ENCODE measurements at regions not wholly inside any gene's neighbourhood (a gene's known extent, or its start where the extent isn't known, plus 50 kb on each side); places are given as distances from the start of the nearest gene placed in this dataset.

DNA sequence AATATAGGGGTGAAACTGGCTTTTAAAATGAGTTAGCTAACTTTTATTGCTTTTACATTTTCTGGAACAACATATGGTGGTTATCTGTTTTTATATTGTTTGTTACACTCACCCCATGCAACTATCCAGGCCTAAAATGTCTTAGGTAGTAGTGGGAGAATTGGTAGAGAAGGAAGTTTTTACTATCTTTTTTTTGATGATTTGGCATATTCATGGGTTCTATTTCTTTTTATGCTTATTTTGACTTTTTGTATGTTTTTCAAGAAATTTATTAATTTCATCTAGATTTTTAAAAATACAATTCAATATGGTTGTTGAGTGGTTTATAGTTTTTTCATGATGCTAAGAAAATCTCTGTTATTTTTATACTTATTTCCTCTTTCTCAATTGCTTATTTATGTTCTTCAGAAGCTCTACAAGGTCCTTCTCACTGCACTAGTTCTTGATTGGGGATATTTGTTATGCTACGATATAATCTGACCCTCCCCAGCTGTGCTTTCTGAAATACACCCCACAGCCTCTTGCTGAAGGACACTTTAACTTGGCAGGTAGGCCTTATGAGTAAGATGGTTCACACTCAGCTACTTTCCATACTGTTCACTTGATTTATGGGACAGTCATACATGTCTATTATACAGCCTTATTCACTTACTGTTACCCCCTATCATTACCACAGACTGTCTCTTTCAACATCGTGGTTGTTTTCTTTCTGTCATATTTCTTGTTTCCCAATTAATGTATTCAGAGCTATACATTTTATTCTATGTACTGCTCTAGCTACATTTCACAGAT, 431.2 kb downstream of the METTL15 start:
- H3K36me3 ChIP-seq (ENCODE audit: control insufficient read depth in 5 of 5, insufficient read depth in 5 of 5, low read length in 5 of 5) = peaks cover 0 to 4% (median 0%) of the 10 kb centered on the region in 5 donors
- H3K9ac ChIP-seq (ENCODE audit: low read length in 5 of 5) = no peak overlapping the region
- H3K27me3 ChIP-seq (ENCODE audit: control insufficient read depth in 5 of 5, insufficient read depth in 4 of 5, low read length in 5 of 5) = no peaks in the 10 kb centered on the region
- H3K9me3 ChIP-seq (ENCODE audit: control insufficient read depth in 5 of 5, low read length in 5 of 5) = no peaks in the 10 kb centered on the region
- no peak overlapping the region for H3K4me3 ChIP-seq (ENCODE audit: low read depth in 1 of 5, low read length in 5 of 5)
- H3K4me1 ChIP-seq (ENCODE audit: control insufficient read depth in 5 of 5, insufficient read depth in 5 of 5, low read length in 5 of 5) = no peaks in the 10 kb centered on the region
- H3K27ac ChIP-seq (ENCODE audit: low read depth, low read length) = no peak overlapping the region

DNA sequence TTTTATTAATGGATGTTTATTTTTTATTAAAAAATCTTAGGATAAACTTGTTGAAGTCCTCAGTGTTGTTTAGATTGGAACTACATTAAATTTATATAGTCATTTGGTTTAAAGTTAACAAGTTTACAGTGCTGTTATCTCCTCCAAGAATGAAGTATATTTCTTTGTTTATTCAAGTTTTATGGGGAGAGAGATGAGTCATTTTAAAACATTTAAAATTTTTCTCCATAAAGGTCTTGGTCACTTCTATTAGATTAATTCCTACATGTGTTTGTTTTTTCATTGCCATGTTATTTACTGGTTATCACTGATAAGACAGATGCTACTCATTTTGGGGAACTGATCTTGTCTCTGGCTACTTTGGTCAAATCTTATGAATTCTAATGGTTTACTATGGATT, 429.6 kb downstream of the METTL15 start:
- no peaks in the 10 kb centered on the region for H3K36me3 ChIP-seq (ENCODE audit: control insufficient read depth in 5 of 5, insufficient read depth in 5 of 5, low read length in 5 of 5)
- H3K9me3 ChIP-seq (ENCODE audit: control insufficient read depth in 5 of 5, low read length in 5 of 5) = no peaks in the 10 kb centered on the region
- no peaks in the 10 kb centered on the region for H3K4me1 ChIP-seq (ENCODE audit: control insufficient read depth in 5 of 5, insufficient read depth in 5 of 5, low read length in 5 of 5)
- no peaks in the 10 kb centered on the region for H3K27me3 ChIP-seq (ENCODE audit: control insufficient read depth in 5 of 5, insufficient read depth in 4 of 5, low read length in 5 of 5)
- no peak overlapping the region for H3K27ac ChIP-seq (ENCODE audit: low read depth, low read length)
- no peak overlapping the region for H3K9ac ChIP-seq (ENCODE audit: low read length in 5 of 5)
- H3K4me3 ChIP-seq (ENCODE audit: low read depth in 1 of 5, low read length in 5 of 5) = no peak overlapping the region

DNA sequence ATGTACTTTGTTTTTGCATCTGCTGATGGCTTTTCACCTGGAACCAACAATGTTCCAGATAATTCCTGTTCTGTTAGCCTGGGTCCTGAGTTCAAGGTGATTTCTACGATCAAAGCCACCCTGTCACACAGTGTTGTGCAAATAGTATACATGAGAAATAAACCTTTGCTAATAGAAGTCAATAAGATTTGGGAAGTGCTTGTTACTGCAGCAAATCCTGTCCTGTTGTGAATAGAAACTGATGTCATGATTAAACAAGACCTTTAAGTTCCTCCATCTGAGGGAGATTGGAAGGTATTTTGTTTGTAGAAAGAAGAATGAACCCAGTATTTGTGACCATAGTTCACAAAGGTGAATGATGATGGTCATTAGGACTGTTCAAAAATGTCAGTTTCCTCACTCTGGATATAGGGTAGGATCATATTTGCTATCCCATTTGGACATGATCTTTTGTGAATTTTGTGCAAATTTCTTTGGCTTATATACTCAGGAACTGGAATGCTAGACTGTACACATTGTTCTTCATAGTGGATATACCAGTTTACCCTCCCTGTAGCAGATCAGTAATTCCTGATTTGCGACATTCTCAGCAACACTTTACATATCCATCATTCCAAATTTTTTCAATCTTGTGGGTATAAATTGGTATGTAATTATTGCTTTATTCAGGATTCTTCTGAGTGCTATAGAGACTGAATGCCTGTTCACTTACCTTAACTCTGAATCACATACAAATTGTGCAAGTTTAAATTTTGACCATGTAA, 428.5 kb downstream of the METTL15 start:
- no peak overlapping the region for H3K9ac ChIP-seq (ENCODE audit: low read length in 5 of 5)
- no peaks in the 10 kb centered on the region for H3K36me3 ChIP-seq (ENCODE audit: control insufficient read depth in 5 of 5, insufficient read depth in 5 of 5, low read length in 5 of 5)
- no peaks in the 10 kb centered on the region for H3K27me3 ChIP-seq (ENCODE audit: control insufficient read depth in 5 of 5, insufficient read depth in 4 of 5, low read length in 5 of 5)
- H3K4me3 ChIP-seq (ENCODE audit: low read depth in 1 of 5, low read length in 5 of 5) = no peak overlapping the region
- no peak overlapping the region for H3K27ac ChIP-seq (ENCODE audit: low read depth, low read length)
- no peaks in the 10 kb centered on the region for H3K4me1 ChIP-seq (ENCODE audit: control insufficient read depth in 5 of 5, insufficient read depth in 5 of 5, low read length in 5 of 5)
- no peaks in the 10 kb centered on the region for H3K9me3 ChIP-seq (ENCODE audit: control insufficient read depth in 5 of 5, low read length in 5 of 5)

DNA sequence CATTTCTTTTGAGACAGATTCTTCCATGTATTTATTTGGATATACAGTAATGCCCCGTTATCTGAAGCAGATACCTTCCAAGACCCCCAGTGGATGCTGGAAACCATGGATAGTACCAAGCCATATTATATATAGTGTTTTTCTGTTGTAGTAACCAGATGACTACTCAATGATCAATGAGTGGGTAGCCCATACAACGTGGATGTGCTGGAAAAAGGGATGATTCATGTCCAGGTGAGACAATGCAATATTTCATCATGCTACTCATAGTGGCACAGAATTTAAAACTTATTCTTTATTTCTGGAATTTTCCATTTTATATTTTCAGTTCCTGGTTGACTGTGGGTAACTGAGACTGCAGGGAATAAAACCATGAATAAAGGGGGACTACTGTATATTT, 427.5 kb downstream of the METTL15 start:
- Histone ChIP-seq H3K9me3 (ENCODE audit: control insufficient read depth in 5 of 5, low read length in 5 of 5) (no peaks in the 10 kb centered on the region), H3K4me1 (ENCODE audit: control insufficient read depth in 5 of 5, insufficient read depth in 5 of 5, low read length in 5 of 5) (no peaks in the 10 kb centered on the region), H3K9ac (ENCODE audit: low read length in 5 of 5) (no peak overlapping the region), H3K27me3 (ENCODE audit: control insufficient read depth in 5 of 5, insufficient read depth in 4 of 5, low read length in 5 of 5) (no peaks in the 10 kb centered on the region), H3K4me3 (ENCODE audit: low read depth in 1 of 5, low read length in 5 of 5) (no peak overlapping the region), H3K36me3 (ENCODE audit: control insufficient read depth in 5 of 5, insufficient read depth in 5 of 5, low read length in 5 of 5) (no peaks in the 10 kb centered on the region), H3K27ac (ENCODE audit: low read depth, low read length) (no peak overlapping the region)

DNA sequence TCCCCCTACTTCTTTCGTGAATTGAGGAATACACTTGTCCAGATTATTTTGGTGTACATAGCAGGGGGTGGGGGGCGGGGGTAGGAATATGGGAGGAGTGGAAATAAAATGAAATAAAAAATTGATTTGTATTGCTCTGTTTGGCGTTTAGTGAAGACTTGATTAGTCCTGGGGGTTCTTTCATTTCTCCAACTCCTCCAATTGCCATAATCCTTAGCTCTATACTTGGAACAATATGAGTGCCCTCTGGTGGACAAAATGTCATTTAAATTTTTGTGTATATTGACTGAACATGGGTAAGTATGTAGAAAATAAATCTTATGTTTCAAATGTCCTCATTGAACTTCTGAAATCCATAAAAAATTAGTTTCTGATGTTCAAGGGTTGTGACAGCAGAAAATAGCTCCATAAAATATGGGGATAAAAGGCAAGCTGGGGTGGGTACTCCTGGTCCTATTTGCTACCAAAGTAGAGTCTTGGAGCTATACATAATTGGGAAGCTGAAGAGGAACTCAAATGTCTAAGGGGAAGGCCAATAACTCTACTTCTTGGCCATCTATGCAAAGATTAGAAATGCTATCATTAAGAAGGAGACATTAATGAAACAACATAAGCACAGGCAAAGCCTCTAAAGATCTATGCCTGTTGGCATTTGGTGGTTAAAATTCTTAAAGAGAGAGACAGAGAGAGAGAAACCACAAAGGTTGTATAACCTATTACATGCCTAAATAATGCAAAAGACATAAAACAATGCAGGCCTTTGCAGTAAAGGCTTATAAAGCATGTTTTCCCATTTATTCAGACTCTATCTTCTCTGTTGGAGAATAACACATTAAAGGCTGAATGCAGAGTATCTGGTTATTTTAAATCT, 421.6 kb downstream of the METTL15 start:
- no peaks in the 10 kb centered on the region for H3K4me1 ChIP-seq (ENCODE audit: control insufficient read depth in 5 of 5, insufficient read depth in 5 of 5, low read length in 5 of 5)
- no peak overlapping the region for H3K4me3 ChIP-seq (ENCODE audit: low read depth in 1 of 5, low read length in 5 of 5)
- no peak overlapping the region for H3K9ac ChIP-seq (ENCODE audit: low read length in 5 of 5)
- H3K27ac ChIP-seq (ENCODE audit: low read depth, low read length) = no peak overlapping the region
- peaks cover 0 to 15% (median 8%) of the 10 kb centered on the region in 5 donors for H3K9me3 ChIP-seq (ENCODE audit: control insufficient read depth in 5 of 5, low read length in 5 of 5)
- peaks cover 0 to 3% (median 0%) of the 10 kb centered on the region in 5 donors for H3K36me3 ChIP-seq (ENCODE audit: control insufficient read depth in 5 of 5, insufficient read depth in 5 of 5, low read length in 5 of 5)
- H3K27me3 ChIP-seq (ENCODE audit: control insufficient read depth in 5 of 5, insufficient read depth in 4 of 5, low read length in 5 of 5) = no peaks in the 10 kb centered on the region

DNA sequence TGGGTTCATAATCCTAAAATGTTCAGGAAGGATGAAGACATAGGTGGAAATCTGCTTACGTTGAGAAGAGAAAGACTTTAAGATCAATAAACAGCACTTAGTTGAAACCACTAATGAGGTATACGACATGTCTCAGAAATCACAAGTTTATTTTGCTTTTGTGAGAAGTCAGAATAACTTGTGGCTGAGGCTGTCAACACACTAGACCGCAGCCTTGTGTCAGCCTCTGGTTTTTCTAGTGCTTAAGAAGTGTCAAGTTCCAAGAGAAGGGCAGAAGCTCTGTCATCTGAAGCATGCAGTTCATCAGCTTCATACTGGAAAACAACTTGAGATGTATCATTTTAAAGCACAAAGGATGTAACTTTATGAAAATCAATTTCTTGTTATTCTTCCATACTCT, 420.9 kb downstream of the METTL15 start:
- H3K9me3 ChIP-seq (ENCODE audit: control insufficient read depth in 5 of 5, low read length in 5 of 5) = peaks cover 0 to 15% (median 8%) of the 10 kb centered on the region in 5 donors
- H3K9ac ChIP-seq (ENCODE audit: low read length in 5 of 5) = no peak overlapping the region
- peaks cover 0 to 3% (median 0%) of the 10 kb centered on the region in 5 donors for H3K36me3 ChIP-seq (ENCODE audit: control insufficient read depth in 5 of 5, insufficient read depth in 5 of 5, low read length in 5 of 5)
- H3K4me3 ChIP-seq (ENCODE audit: low read depth in 1 of 5, low read length in 5 of 5) = no peak overlapping the region
- H3K4me1 ChIP-seq (ENCODE audit: control insufficient read depth in 5 of 5, insufficient read depth in 5 of 5, low read length in 5 of 5) = no peaks in the 10 kb centered on the region
- H3K27me3 ChIP-seq (ENCODE audit: control insufficient read depth in 5 of 5, insufficient read depth in 4 of 5, low read length in 5 of 5) = no peaks in the 10 kb centered on the region
- no peak overlapping the region for H3K27ac ChIP-seq (ENCODE audit: low read depth, low read length)

DNA sequence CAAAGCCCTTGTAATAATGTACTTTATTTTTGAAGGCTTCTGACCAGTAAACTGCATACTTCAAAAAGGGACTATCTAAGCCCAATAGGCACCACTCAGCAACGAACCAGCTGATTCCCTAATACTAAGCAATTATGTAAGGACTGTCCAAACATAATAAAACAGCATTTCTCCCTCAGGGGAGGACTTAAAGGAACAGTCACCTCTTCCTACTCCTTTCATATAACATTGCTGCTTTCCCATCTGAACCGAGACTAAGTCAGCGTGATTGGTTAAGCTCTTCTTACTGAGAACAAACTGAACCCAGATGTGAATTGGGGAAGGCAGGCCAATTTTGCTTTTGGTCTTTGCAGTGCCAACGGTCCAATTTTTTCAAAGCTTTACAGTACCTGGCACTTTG, 420.0 kb downstream of the METTL15 start:
- no peaks in the 10 kb centered on the region for H3K4me1 ChIP-seq (ENCODE audit: control insufficient read depth in 5 of 5, insufficient read depth in 5 of 5, low read length in 5 of 5)
- H3K9ac ChIP-seq (ENCODE audit: low read length in 5 of 5) = no peak overlapping the region
- H3K27ac ChIP-seq (ENCODE audit: low read depth, low read length) = no peak overlapping the region
- H3K27me3 ChIP-seq (ENCODE audit: control insufficient read depth in 5 of 5, insufficient read depth in 4 of 5, low read length in 5 of 5) = no peaks in the 10 kb centered on the region
- H3K9me3 ChIP-seq (ENCODE audit: control insufficient read depth in 5 of 5, low read length in 5 of 5) = peaks cover 0 to 15% (median 8%) of the 10 kb centered on the region in 5 donors
- no peak overlapping the region for H3K4me3 ChIP-seq (ENCODE audit: low read depth in 1 of 5, low read length in 5 of 5)
- H3K36me3 ChIP-seq (ENCODE audit: control insufficient read depth in 5 of 5, insufficient read depth in 5 of 5, low read length in 5 of 5) = peaks cover 0 to 3% (median 0%) of the 10 kb centered on the region in 5 donors

DNA sequence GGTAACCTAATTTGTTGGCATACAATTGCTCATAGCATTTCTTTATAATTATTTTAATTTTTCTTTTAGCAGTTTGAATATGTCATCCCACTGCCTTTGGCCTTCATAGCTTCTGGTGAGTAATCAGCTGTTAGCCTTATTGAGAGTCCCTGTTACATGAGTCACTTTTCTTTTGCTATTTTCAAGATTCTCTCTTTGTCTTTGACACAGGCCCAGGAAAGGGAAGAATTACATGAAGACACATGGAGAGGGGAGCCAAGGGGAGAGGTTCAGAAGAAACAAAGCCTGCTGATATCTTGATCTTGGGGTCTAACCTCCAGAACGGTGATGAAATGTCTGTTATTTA, 418.2 kb downstream of the METTL15 start:
- no peak overlapping the region for H3K27ac ChIP-seq (ENCODE audit: low read depth, low read length)
- H3K9me3 ChIP-seq (ENCODE audit: control insufficient read depth in 5 of 5, low read length in 5 of 5) = peaks cover 0 to 15% (median 8%) of the 10 kb centered on the region in 5 donors
- H3K4me1 ChIP-seq (ENCODE audit: control insufficient read depth in 5 of 5, insufficient read depth in 5 of 5, low read length in 5 of 5) = no peaks in the 10 kb centered on the region
- peaks cover 0 to 3% (median 0%) of the 10 kb centered on the region in 5 donors for H3K36me3 ChIP-seq (ENCODE audit: control insufficient read depth in 5 of 5, insufficient read depth in 5 of 5, low read length in 5 of 5)
- peak overlapping the region in 1 of 5 donors; percentile 10 for H3K4me3 ChIP-seq (ENCODE audit: low read depth in 1 of 5, low read length in 5 of 5)
- H3K27me3 ChIP-seq (ENCODE audit: control insufficient read depth in 5 of 5, insufficient read depth in 4 of 5, low read length in 5 of 5) = no peaks in the 10 kb centered on the region
- no peak overlapping the region for H3K9ac ChIP-seq (ENCODE audit: low read length in 5 of 5)

DNA sequence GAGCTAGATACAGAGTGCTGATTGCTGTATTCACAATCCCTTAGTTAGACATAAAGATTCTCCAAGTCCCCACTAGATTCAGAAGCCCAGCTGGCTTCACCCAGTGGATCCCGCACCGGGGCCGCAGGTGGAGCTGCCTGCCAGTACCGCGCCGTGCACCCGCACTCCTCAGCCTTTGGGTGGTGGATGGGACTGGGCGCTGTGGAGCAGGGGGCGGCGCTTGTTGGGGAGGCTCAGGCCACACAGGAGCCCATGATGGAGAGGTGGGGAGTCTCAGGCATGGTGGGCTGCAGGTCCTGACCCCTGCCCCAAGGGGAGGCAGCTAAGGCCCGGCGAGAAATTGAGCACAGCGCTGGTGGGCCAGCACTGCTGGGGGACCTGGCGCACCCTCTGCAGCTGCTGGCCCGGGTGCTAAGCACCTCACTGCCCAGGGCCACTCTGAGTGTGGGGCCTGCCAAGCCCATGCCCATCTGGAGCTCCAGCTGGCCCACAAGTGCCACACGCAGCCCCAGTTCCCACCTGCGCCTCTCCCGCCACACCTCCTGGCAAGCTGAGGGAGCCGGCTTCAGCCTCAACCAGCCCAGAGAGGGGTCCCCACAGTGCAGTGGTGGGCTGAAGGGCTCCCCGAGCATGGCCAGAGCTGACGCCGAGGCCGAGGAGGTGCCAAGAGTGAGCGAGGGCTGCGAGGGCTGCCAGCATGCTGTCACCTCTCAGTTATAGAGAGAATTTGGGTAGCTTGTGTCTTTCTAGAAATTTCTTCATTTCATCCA, 417.6 kb downstream of the METTL15 start:
- H3K27ac ChIP-seq (ENCODE audit: low read depth, low read length) = no peak overlapping the region
- peaks cover 0 to 3% (median 0%) of the 10 kb centered on the region in 5 donors for H3K36me3 ChIP-seq (ENCODE audit: control insufficient read depth in 5 of 5, insufficient read depth in 5 of 5, low read length in 5 of 5)
- H3K4me1 ChIP-seq (ENCODE audit: control insufficient read depth in 5 of 5, insufficient read depth in 5 of 5, low read length in 5 of 5) = no peaks in the 10 kb centered on the region
- peaks cover 0 to 15% (median 8%) of the 10 kb centered on the region in 5 donors for H3K9me3 ChIP-seq (ENCODE audit: control insufficient read depth in 5 of 5, low read length in 5 of 5)
- H3K27me3 ChIP-seq (ENCODE audit: control insufficient read depth in 5 of 5, insufficient read depth in 4 of 5, low read length in 5 of 5) = no peaks in the 10 kb centered on the region
- no peak overlapping the region for H3K9ac ChIP-seq (ENCODE audit: low read length in 5 of 5)
- H3K4me3 ChIP-seq (ENCODE audit: low read depth in 1 of 5, low read length in 5 of 5) = peak overlapping the region in 1 of 5 donors; percentile 10

All from subcutaneous abdominal adipose tissue (tissue), 5 donors.